Tibial nerve (tissue), 4 donors: ENCODE measurements at regions not wholly inside any gene's neighbourhood (a gene's known extent, or its start where the extent isn't known, plus 50 kb on each side); places are given as distances from the start of the nearest gene placed in this dataset.

Source experiments
- DNase-seq, 2 donors: peaks; one replicate each; pipeline ENCODE4 v3.0.0-alpha.2; 2019; ENCODE audit warnings: low spot score in 2 of 2
- H3K27ac ChIP-seq, 4 donors: fragments of 200-600 bp; sonication (generic) in 3 of 4; one replicate each; pipeline ENCODE4 v1.5.1; 2017 to 2019; ENCODE audit warnings: mild to moderate bottlenecking in 1 of 4
- H3K27me3 ChIP-seq, 2 donors: fragments of 200-600 bp; sonication (generic) in 1 of 2; one replicate each; pipeline versions ENCODE4 v1.5.1 to v1.6.0; 2017 to 2019
- H3K36me3 ChIP-seq, 3 donors: fragments of 200-600 bp; sonication (generic); one replicate each; pipeline ENCODE4 v1.5.1; 2018 to 2019
- H3K4me1 ChIP-seq, 4 donors: fragments of 200-600 bp; sonication (generic) in 3 of 4; one replicate each; pipeline ENCODE4 v1.5.1; 2017 to 2019
- H3K4me3 ChIP-seq, 4 donors: fragments of 200-600 bp; sonication (generic) in 3 of 4; one replicate each; pipeline ENCODE4 v1.5.1; 2017 to 2019; ENCODE audit warnings: mild to moderate bottlenecking in 1 of 4, moderate library complexity in 1 of 4
- H3K9me3 ChIP-seq, 4 donors: fragments of 200-600 bp; sonication (generic) in 3 of 4; one replicate each; pipeline ENCODE4 v1.5.1; 2017 to 2019
- CTCF ChIP-seq, 5 experiments: fragments of 200-600 bp in 3 of 5; fragments of 450-650 bp in 2 of 5; sonication (generic) in 3 of 5; IDR thresholded peaks; one replicate each; pipeline ENCODE4 v1.5.1; 2016 to 2019; ENCODE audit warnings: antibody characterized with exemption in 5 of 5, mild to moderate bottlenecking in 3 of 5, moderate library complexity in 2 of 5
- EP300 ChIP-seq, 2 donors: sonication (generic); formaldehyde crosslinking; IDR thresholded peaks; one replicate each; pipeline ENCODE4 v1.6.1; 2017; ENCODE audit warnings: antibody characterized with exemption in 2 of 2, mild to moderate bottlenecking in 1 of 2
- POLR2A ChIP-seq, 2 donors: fragments of 450-650 bp; IDR thresholded peaks; one replicate each; pipeline ENCODE4 v1.6.1; 2017; ENCODE audit warnings: antibody characterized with exemption in 2 of 2, mild to moderate bottlenecking in 2 of 2, moderate library complexity in 2 of 2
- WGBS, 2 donors: methylation state at CpG; one replicate each; pipeline ENCODE4 v1.1.5; 2018; 5-methylcytosine and 5-hydroxymethylcytosine counted together

DNA sequence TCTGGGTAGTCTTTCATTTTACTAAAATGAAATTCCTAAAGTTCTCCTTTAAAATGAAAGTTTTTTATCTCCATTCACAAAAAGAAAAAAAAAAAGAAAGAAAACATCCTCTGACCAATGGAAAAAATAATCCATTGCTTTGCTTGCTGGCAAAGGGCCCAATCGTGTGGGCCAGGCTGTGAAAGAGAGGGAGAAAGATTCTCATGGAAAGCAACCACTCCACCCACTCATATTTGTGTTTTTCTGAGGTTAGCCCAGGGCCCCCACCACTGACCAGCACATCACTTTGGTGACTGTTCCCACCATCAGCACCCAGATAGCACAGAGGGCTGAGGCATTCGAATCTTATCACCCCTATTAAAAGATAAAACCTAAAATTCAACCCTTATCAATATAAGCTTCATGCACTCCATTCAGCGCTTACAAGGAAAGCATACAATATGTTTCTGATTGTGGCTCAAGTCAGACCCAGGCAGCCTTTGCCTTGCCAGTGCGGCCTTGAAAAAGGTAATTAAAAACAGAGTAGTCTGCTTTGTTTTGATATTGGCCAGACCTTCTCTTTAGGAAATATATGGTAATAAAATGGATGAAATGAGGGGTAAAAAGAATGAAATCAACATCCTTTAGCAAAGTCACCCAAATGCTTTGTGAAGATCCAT lies 192.8 kb downstream of the ETS1 start:
- TF ChIP-seq POLR2A (IDR thresholded peaks at IDR 0.05) (no peak), EP300 (IDR thresholded peaks at IDR 0.05) (no peak), CTCF (IDR thresholded peaks at IDR 0.05) (no peak)
- no peaks in the 10 kb centered on the region for H3K9me3 ChIP-seq
- peaks cover 0 to 24% (median 3%) of the 10 kb centered on the region in 4 donors for H3K4me1 ChIP-seq
- no peak for DNase-seq
- 47 to 54% methylated on average over 4 of the region's 4 CpGs for WGBS, 2 donors
- H3K27me3 ChIP-seq: no peaks in the 10 kb centered on the region
- H3K27ac ChIP-seq: no peak overlapping the region
- H3K4me3 ChIP-seq: no peak overlapping the region
- no peaks in the 10 kb centered on the region for H3K36me3 ChIP-seq

- H3K27ac ChIP-seq: no peak overlapping the region
- TF ChIP-seq POLR2A (IDR thresholded peaks at IDR 0.05): no peak
- TF ChIP-seq CTCF (IDR thresholded peaks at IDR 0.05): no peak
- no peak for TF ChIP-seq EP300 (IDR thresholded peaks at IDR 0.05)
- no peak overlapping the region for H3K4me3 ChIP-seq
- DNase-seq: no peak
- no peaks in the 10 kb centered on the region for H3K36me3 ChIP-seq
- no peaks in the 10 kb centered on the region for H3K27me3 ChIP-seq
- peaks cover 0 to 33% (median 3%) of the 10 kb centered on the region in 4 donors for H3K4me1 ChIP-seq
- no peaks in the 10 kb centered on the region for H3K9me3 ChIP-seq
- WGBS, 2 donors: 89 to 94% methylated on average over 2 of the region's 2 CpGs
Observed at GRCh38 chr11:128392259-128392658, 195.1 kb downstream of the ETS1 start.

GRCh38 chr11:128391811-128392210 lies 195.5 kb downstream of the ETS1 start:
- Histone ChIP-seq H3K4me1 (peaks cover 0 to 33% (median 3%) of the 10 kb centered on the region in 4 donors), H3K27ac (no peak overlapping the region), H3K4me3 (no peak overlapping the region), H3K36me3 (no peaks in the 10 kb centered on the region), H3K27me3 (no peaks in the 10 kb centered on the region), H3K9me3 (no peaks in the 10 kb centered on the region)
- WGBS, 2 donors: 60 to 75% methylated on average over 2 of the region's 2 CpGs
- TF ChIP-seq EP300 (IDR thresholded peaks at IDR 0.05): no peak
- no peak for TF ChIP-seq CTCF (IDR thresholded peaks at IDR 0.05)
- TF ChIP-seq POLR2A (IDR thresholded peaks at IDR 0.05): no peak
- DNase-seq: no peak

DNA sequence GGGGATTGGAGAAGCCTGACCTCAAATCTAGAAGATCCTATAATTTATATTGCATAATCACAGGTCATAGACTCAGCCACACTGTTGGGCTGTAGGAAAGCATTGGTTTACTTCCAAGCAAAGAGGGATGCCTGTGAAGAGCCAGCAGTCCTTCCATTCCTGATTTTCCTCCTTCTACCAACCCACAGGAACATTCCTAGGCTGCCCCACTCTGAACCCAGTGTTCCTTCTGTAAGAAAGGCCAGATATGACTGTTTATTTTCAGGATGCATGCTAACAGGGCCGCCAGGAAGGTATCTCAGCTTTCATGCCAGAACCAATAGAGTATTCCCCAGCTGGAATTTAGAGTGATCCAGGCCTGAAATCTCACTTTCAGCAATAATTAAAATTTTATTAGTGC lies 197.1 kb downstream of the ETS1 start:
- Histone ChIP-seq H3K36me3 (no peaks in the 10 kb centered on the region), H3K27me3 (no peaks in the 10 kb centered on the region), H3K9me3 (no peaks in the 10 kb centered on the region), H3K27ac (no peak overlapping the region), H3K4me3 (no peak overlapping the region), H3K4me1 (peaks cover 0 to 33% (median 3%) of the 10 kb centered on the region in 4 donors)
- TF ChIP-seq EP300 (IDR thresholded peaks at IDR 0.05) (no peak), POLR2A (IDR thresholded peaks at IDR 0.05) (no peak), CTCF (IDR thresholded peaks at IDR 0.05) (no peak)
- WGBS, 2 donors: 77 to 91% methylated on average over 1 of the region's 1 CpG
- no peak for DNase-seq

DNA sequence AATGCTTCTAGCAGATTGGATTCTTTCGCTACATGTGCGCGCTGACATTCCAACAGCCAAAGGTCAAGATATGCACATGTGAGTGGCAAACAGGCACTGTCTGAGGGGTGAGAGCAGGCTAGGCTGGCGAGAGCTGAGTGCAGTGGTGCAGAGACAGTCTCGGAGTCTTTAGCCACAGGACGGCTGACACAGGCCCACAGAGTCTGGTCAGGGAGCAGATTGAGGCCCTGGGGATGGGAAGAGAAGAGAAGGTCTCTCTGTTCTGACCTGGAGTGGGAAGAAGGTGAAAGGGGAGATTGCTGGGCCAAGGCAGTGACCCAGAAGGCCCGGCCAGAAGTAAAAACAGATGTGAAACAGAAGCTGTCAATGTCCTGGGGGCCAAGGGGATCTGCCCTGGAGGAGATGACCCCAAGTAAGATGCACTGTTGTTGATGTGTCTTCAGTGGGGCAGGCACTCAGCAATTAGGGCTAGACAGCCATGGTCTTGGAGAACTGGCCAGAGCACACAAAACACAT lies 197.8 kb downstream of the ETS1 start:
- peak overlapping the region in 1 of 4 donors; percentile 24 for H3K27ac ChIP-seq
- H3K9me3 ChIP-seq: no peaks in the 10 kb centered on the region
- no peaks in the 10 kb centered on the region for H3K27me3 ChIP-seq
- no peaks in the 10 kb centered on the region for H3K36me3 ChIP-seq
- no peak for DNase-seq
- H3K4me3 ChIP-seq: no peak overlapping the region
- TF ChIP-seq POLR2A (IDR thresholded peaks at IDR 0.05) (no peak), EP300 (IDR thresholded peaks at IDR 0.05) (no peak), CTCF (IDR thresholded peaks at IDR 0.05) (no peak)
- peaks cover 0 to 31% (median 2%) of the 10 kb centered on the region in 4 donors for H3K4me1 ChIP-seq
- WGBS, 2 donors: 62 to 66% methylated on average over 7 of the region's 7 CpGs
